Neural cell (in vitro differentiated cells): ENCODE measurements at regions not wholly inside any gene's neighbourhood (a gene's known extent, or its start where the extent isn't known, plus 50 kb on each side); places are given as distances from the start of the nearest gene placed in this dataset.

Experiments
- EP300 ChIP-seq: fragments of 450-650 bp; conservative IDR thresholded peaks from 2 replicates; pipeline ENCODE4 v1.6.1; 2014; ENCODE audit warnings: antibody characterized with exemption, mild to moderate bottlenecking, moderate library complexity; ENCODE audit not compliant: poor library complexity, severe bottlenecking
- EZH2 ChIP-seq: fragments of 200-600, 300-800 bp; shearing (Covaris generic), sonication (generic); IDR thresholded peaks from 2 replicates; pipeline ENCODE4 v1.6.1; 2014; ENCODE audit warnings: antibody characterized with exemption, low read length, borderline replicate concordance, mild to moderate bottlenecking; ENCODE audit not compliant: insufficient read depth, poor library complexity, severe bottlenecking
- MXI1 ChIP-seq: fragments of 450-650 bp; conservative IDR thresholded peaks from 2 replicates; pipeline ENCODE4 v1.6.1; 2014; ENCODE audit warnings: antibody characterized with exemption, mild to moderate bottlenecking; ENCODE audit not compliant: poor library complexity, severe bottlenecking
- POLR2AphosphoS5 ChIP-seq: IDR thresholded peaks from 2 replicates; pipeline ENCODE4 v1.6.1; 2012
- RAD21 ChIP-seq: fragments of 450-650 bp; conservative IDR thresholded peaks from 2 replicates; pipeline ENCODE4 v1.6.1; 2014; ENCODE audit warnings: antibody characterized with exemption, mild to moderate bottlenecking, moderate library complexity
- SMC3 ChIP-seq: fragments of 450-650 bp; conservative IDR thresholded peaks from 2 replicates; pipeline ENCODE4 v1.6.1; 2014; ENCODE audit warnings: antibody characterized with exemption, mild to moderate bottlenecking, moderate library complexity; ENCODE audit not compliant: poor library complexity
- TAF1 ChIP-seq: IDR thresholded peaks from 2 replicates; pipeline ENCODE4 v1.6.1; 2012; ENCODE audit warnings: low read depth
- TF ChIP-seq, protein P1 (sequence below): fragments of 450-650 bp; IDR thresholded peaks from 2 replicates; pipeline ENCODE4 v1.5.1; 2014; ENCODE audit warnings: antibody characterized with exemption, mild to moderate bottlenecking, moderate library complexity; ENCODE audit not compliant: poor library complexity, severe bottlenecking
- TF ChIP-seq, protein P2 (sequence below): IDR thresholded peaks from 2 replicates; pipeline ENCODE4 v1.6.1; 2012; ENCODE audit warnings: borderline replicate concordance

DNA sequence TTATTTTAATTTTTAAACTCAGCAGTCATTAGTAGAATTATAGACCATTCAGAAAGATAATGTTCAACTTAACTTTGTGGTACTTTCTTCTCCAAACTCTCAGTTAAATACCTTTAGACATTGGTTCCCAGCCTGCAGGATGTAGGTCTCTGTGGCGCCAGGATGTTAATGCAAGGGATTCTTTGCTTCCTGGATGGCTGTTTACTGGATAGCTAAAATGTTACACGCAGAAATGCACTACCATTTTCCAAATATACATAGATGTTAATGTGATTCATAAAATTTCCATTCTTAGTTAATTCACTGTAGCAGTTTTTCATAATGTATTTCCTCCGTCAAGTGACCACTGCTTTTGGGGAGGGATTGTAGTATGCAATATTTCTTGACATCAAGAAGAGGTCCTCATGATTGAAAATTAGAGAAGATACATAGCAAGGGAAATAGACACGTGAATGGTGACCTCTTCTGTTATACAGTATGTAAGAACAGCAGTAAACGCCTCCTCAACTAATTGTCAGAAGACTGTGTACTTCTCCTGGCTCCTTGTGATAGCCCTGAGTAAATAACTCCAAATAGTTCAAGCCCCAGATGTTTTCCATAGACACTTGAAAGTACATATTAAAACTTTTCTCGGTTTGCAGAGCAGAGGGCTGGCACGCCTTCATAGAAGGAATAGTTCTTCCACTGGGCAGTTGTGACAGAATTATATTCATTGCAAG lies 128.8 kb downstream of the LCA5 start:
- TF ChIP-seq, protein P1, sequence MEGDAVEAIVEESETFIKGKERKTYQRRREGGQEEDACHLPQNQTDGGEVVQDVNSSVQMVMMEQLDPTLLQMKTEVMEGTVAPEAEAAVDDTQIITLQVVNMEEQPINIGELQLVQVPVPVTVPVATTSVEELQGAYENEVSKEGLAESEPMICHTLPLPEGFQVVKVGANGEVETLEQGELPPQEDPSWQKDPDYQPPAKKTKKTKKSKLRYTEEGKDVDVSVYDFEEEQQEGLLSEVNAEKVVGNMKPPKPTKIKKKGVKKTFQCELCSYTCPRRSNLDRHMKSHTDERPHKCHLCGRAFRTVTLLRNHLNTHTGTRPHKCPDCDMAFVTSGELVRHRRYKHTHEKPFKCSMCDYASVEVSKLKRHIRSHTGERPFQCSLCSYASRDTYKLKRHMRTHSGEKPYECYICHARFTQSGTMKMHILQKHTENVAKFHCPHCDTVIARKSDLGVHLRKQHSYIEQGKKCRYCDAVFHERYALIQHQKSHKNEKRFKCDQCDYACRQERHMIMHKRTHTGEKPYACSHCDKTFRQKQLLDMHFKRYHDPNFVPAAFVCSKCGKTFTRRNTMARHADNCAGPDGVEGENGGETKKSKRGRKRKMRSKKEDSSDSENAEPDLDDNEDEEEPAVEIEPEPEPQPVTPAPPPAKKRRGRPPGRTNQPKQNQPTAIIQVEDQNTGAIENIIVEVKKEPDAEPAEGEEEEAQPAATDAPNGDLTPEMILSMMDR: no peak
- TF ChIP-seq POLR2AphosphoS5 (no peak), SMC3 (no peak), EP300 (no peak), EZH2 (no peak), TAF1 (no peak), RAD21 (no peak), MXI1 (no peak)
- TF ChIP-seq, protein P2, sequence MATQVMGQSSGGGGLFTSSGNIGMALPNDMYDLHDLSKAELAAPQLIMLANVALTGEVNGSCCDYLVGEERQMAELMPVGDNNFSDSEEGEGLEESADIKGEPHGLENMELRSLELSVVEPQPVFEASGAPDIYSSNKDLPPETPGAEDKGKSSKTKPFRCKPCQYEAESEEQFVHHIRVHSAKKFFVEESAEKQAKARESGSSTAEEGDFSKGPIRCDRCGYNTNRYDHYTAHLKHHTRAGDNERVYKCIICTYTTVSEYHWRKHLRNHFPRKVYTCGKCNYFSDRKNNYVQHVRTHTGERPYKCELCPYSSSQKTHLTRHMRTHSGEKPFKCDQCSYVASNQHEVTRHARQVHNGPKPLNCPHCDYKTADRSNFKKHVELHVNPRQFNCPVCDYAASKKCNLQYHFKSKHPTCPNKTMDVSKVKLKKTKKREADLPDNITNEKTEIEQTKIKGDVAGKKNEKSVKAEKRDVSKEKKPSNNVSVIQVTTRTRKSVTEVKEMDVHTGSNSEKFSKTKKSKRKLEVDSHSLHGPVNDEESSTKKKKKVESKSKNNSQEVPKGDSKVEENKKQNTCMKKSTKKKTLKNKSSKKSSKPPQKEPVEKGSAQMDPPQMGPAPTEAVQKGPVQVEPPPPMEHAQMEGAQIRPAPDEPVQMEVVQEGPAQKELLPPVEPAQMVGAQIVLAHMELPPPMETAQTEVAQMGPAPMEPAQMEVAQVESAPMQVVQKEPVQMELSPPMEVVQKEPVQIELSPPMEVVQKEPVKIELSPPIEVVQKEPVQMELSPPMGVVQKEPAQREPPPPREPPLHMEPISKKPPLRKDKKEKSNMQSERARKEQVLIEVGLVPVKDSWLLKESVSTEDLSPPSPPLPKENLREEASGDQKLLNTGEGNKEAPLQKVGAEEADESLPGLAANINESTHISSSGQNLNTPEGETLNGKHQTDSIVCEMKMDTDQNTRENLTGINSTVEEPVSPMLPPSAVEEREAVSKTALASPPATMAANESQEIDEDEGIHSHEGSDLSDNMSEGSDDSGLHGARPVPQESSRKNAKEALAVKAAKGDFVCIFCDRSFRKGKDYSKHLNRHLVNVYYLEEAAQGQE: no peak
